SK-N-SH (cell line): ENCODE measurements at regions not wholly inside any gene's neighbourhood (a gene's known extent, or its start where the extent isn't known, plus 50 kb on each side); places are given as distances from the start of the nearest gene placed in this dataset.
A peak's percentile ranks its signal among the peaks of the same experiment; 100 is the strongest.

Source experiments
- CTCF ChIA-PET: fragments of 300-600, 350-600 bp; formaldehyde crosslinking; extraction: SDS; loops from one replicate; lab custom pipeline; 2021; lab: Yijun Ruan, JAX
- POLR2A ChIA-PET: fragments of 350-600 bp; sonication (Branson Sonifier 250); formaldehyde crosslinking; extraction: SDS; loops from one replicate; lab custom pipeline; 2020; ENCODE audit warnings: antibody characterized with exemption, inconsistent platforms; lab: Yijun Ruan, JAX
- DNase-seq: peaks from one replicate; pipeline ENCODE4 v3.0.0; 2012
- H2AFZ ChIP-seq: fragments of 200-600 bp; sonication (generic); 2 replicates; pipeline ENCODE4 v1.8.1; 2016; ENCODE audit warnings: antibody characterized with exemption, mild to moderate bottlenecking, low read depth
- H3F3A ChIP-seq: fragments of 200-600 bp; sonication (generic); replicated peaks from 2 replicates; pipeline ENCODE3; 2016; ENCODE audit warnings: antibody characterized with exemption, mild to moderate bottlenecking; ENCODE audit not compliant: insufficient read depth
- H3K27ac ChIP-seq, 2 experiments: fragments of 200-500 bp in 1 of 2; fragments of 200-600 bp in 1 of 2; sonication (Bioruptor generic) in 1 of 2; sonication (generic), shearing (Covaris generic) in 1 of 2; 2 replicates each; pipeline versions ENCODE4 v1.5.1 to v1.6.1; 2014 to 2016; ENCODE audit warnings: low read depth in 2 of 2, inconsistent platforms in 1 of 2, low read length in 1 of 2, mild to moderate bottlenecking in 1 of 2, mixed read lengths in 1 of 2
- H3K27me3 ChIP-seq: fragments of 200-600 bp; sonication (generic), shearing (Covaris generic); 2 replicates; pipeline ENCODE4 v1.6.1; 2016; ENCODE audit warnings: mixed run types; ENCODE audit not compliant: insufficient read depth
- H3K36me3 ChIP-seq, 2 experiments: fragments of 200-500 bp in 1 of 2; fragments of 200-600 bp in 1 of 2; sonication (Bioruptor generic) in 1 of 2; sonication (generic) in 1 of 2; replicated peaks in 1 of 2; 2 replicates each; pipeline versions ENCODE3 to v1.5.1; 2014 to 2016; ENCODE audit warnings: low read length in 1 of 2, mild to moderate bottlenecking in 1 of 2; ENCODE audit not compliant: insufficient read depth in 2 of 2, control insufficient read depth in 1 of 2
- H3K4me1 ChIP-seq, 2 experiments: fragments of 200-500 bp in 1 of 2; fragments of 200-600 bp in 1 of 2; sonication (Bioruptor generic) in 1 of 2; sonication (generic), shearing (Covaris generic) in 1 of 2; 2 replicates each; pipeline versions ENCODE4 v1.5.1 to v1.6.1; 2014 to 2016; ENCODE audit warnings: low read depth in 1 of 2, low read length in 1 of 2, mixed run types in 1 of 2; ENCODE audit not compliant: insufficient read depth in 2 of 2, control insufficient read depth in 1 of 2
- H3K4me2 ChIP-seq: fragments of 200-600 bp; sonication (generic), shearing (Covaris generic); 2 replicates; pipeline ENCODE4 v1.6.1; 2017; ENCODE audit warnings: mixed run types
- H3K4me3 ChIP-seq, 2 experiments: fragments of 200-500 bp in 1 of 2; fragments of 200-600 bp in 1 of 2; sonication (Bioruptor generic) in 1 of 2; sonication (generic), shearing (Covaris generic) in 1 of 2; 2 replicates each; pipeline versions ENCODE4 v1.5.1 to v1.8.1; 2014 to 2016; ENCODE audit warnings: low read depth in 2 of 2, inconsistent platforms in 1 of 2, low read length in 1 of 2, mild to moderate bottlenecking in 1 of 2, mixed read lengths in 1 of 2, moderate library complexity in 1 of 2
- H3K79me2 ChIP-seq: fragments of 200-600 bp; sonication (generic); 2 replicates; pipeline ENCODE4 v1.8.1; 2017; ENCODE audit warnings: mild to moderate bottlenecking; ENCODE audit not compliant: insufficient read depth
- H3K9ac ChIP-seq: fragments of 200-600 bp; sonication (generic); 2 replicates; pipeline ENCODE4 v1.6.1; 2017; ENCODE audit warnings: mixed run types
- H3K9me2 ChIP-seq: fragments of 200-600 bp; sonication (generic); 2 replicates; pipeline ENCODE4 v1.6.1; 2017; ENCODE audit warnings: mixed run types
- H3K9me3 ChIP-seq: fragments of 200-600 bp; sonication (generic); 2 replicates; pipeline ENCODE4 v1.6.1; 2017; ENCODE audit warnings: mixed run types, mild to moderate bottlenecking, moderate library complexity
- H4K20me1 ChIP-seq: fragments of 200-600 bp; sonication (generic); 2 replicates; pipeline ENCODE4 v1.6.1; 2017; ENCODE audit warnings: mild to moderate bottlenecking, mixed run types; ENCODE audit not compliant: insufficient read depth
- ELF1 ChIP-seq: IDR thresholded peaks from 2 replicates; pipeline ENCODE4 v1.4.0; 2012
- EP300 ChIP-seq, 2 experiments: IDR thresholded peaks; 2 replicates each; pipeline versions ENCODE4 v1.4.0 to v1.6.1; 2012; ENCODE audit warnings: borderline replicate concordance in 1 of 2, low read depth in 1 of 2, low read length in 1 of 2
- FOSL2 ChIP-seq: IDR thresholded peaks from 2 replicates; pipeline ENCODE4 v1.4.0; 2012; ENCODE audit warnings: low read depth, mild to moderate bottlenecking, moderate library complexity, borderline replicate concordance
- GABPA ChIP-seq: IDR thresholded peaks from 2 replicates; pipeline ENCODE4 v1.4.0; 2012; ENCODE audit warnings: low read depth, mild to moderate bottlenecking
- GATA2 ChIP-seq: sonication (generic); formaldehyde crosslinking; IDR thresholded peaks from 2 replicates; pipeline ENCODE4 v1.5.0; 2020; ENCODE audit warnings: mild to moderate bottlenecking, missing genetic modification reagents
- IRF3 ChIP-seq: fragments of 150-350 bp; IDR thresholded peaks from 2 replicates; pipeline ENCODE4 v1.6.1; 2016; ENCODE audit warnings: mild to moderate bottlenecking, low read depth, low read length
- MAX ChIP-seq: IDR thresholded peaks from 2 replicates; pipeline ENCODE4 v1.4.0; 2012; ENCODE audit warnings: low read depth
- MEF2A ChIP-seq: IDR thresholded peaks from 2 replicates; pipeline ENCODE4 v1.4.0; 2012; ENCODE audit warnings: low read depth, borderline replicate concordance
- MXI1 ChIP-seq: IDR thresholded peaks from 2 replicates; pipeline ENCODE4 v1.6.1; 2012; ENCODE audit warnings: mild to moderate bottlenecking, low read depth, low read length, improper control_type of control experiment
- NFIC ChIP-seq: IDR thresholded peaks from 2 replicates; pipeline ENCODE4 v1.4.0; 2012; ENCODE audit warnings: borderline replicate concordance
- NRF1 ChIP-seq: IDR thresholded peaks from 2 replicates; pipeline ENCODE4 v1.6.1; 2012; ENCODE audit warnings: low read depth, mild to moderate bottlenecking, low read length
- RAD21 ChIP-seq: IDR thresholded peaks from 2 replicates; pipeline ENCODE4 v1.6.1; 2012; ENCODE audit warnings: mild to moderate bottlenecking, low read length
- REST ChIP-seq: IDR thresholded peaks from 2 replicates; pipeline ENCODE4 v1.6.1; 2012; ENCODE audit warnings: mild to moderate bottlenecking, low read depth, low read length, moderate library complexity
- RXRA ChIP-seq: IDR thresholded peaks from 2 replicates; pipeline ENCODE4 v1.4.0; 2012; ENCODE audit warnings: low read depth, mild to moderate bottlenecking, borderline replicate concordance
- SIN3A ChIP-seq: IDR thresholded peaks from 2 replicates; pipeline ENCODE4 v1.6.1; 2012; ENCODE audit warnings: low read depth, mild to moderate bottlenecking, low read length, moderate library complexity, borderline replicate concordance
- TCF12 ChIP-seq: IDR thresholded peaks from 2 replicates; pipeline ENCODE4 v1.4.0; 2012
- TEAD4 ChIP-seq: IDR thresholded peaks from 2 replicates; pipeline ENCODE4 v1.4.0; 2012; ENCODE audit warnings: mild to moderate bottlenecking, borderline replicate concordance; ENCODE audit not compliant: insufficient read depth
- YY1 ChIP-seq: IDR thresholded peaks from 2 replicates; pipeline ENCODE4 v1.4.0; 2012; ENCODE audit warnings: low read depth, mild to moderate bottlenecking
- WGBS: methylation state at CpG from one replicate; pipeline ENCODE4 v1.1.6; 2017; ENCODE audit warnings: low lambda C conversion rate; 5-methylcytosine and 5-hydroxymethylcytosine counted together
- TF ChIP-seq, protein P1 (sequence below): fragments of 150-350 bp; IDR thresholded peaks from 2 replicates; pipeline ENCODE4 v1.6.1; 2017; ENCODE audit warnings: antibody characterized with exemption, low read length, low read depth, borderline replicate concordance
- TF ChIP-seq, protein P2 (sequence below): fragments of 200-600 bp; sonication (generic); IDR thresholded peaks from 2 replicates; pipeline ENCODE4 v1.6.1; 2017; ENCODE audit warnings: antibody characterized with exemption, mild to moderate bottlenecking, moderate library complexity

DNA sequence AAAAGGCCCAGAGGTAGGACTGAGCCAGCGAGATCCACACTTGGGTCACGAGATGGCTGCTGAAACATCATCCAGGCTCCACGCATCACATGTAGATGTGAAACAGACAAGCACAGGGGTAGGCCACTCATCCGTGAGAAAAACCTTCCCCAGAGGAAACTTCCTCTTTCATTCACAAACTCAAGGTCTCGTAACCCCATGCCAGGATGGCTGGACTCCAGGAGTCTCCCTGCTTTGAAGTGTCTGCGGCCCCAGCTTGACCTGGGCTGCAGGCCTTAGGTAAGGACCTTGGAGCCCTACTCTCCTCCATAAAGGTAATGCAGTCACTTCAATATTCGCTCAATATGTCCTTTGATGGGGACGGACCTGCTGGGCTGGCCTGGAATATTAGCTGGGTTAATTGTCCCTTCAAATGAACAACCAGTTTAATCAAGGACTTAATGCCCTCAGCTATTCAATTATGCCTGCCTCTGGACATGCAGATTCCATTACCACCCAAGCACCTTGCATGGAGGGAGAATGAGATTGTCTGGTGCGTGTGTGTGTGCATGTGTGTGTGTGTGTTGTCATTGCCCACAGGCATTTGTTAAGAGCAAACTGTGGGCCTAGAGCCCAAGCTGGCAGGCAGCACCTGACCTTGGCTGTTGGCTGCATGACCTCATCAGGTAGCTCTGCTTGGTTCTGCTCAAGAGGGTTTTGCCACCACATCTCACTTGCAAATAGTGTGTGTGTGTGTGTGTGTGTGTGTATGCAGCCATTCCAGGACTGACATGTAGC lies 186.9 kb upstream of the TLE3 start (continued):
- TF ChIP-seq, protein P1, sequence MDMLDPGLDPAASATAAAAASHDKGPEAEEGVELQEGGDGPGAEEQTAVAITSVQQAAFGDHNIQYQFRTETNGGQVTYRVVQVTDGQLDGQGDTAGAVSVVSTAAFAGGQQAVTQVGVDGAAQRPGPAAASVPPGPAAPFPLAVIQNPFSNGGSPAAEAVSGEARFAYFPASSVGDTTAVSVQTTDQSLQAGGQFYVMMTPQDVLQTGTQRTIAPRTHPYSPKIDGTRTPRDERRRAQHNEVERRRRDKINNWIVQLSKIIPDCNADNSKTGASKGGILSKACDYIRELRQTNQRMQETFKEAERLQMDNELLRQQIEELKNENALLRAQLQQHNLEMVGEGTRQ, result no peak
- TF ChIP-seq RXRA (no peak), FOSL2 (no peak), ELF1 (no peak), MAX (no peak), TEAD4 (no peak), TCF12 (0 out of 2 replicates have a peak, but pooled peaks have one; percentile 4), NRF1 (no peak), MXI1 (no peak), IRF3 (no peak), SIN3A (no peak), EP300 (IDR thresholded peaks at IDR 0.05; ENCODE audit: borderline replicate concordance in 1 of 2, low read depth in 1 of 2, low read length in 1 of 2) (no peak; a peak in 1 of 4 replicates), YY1 (no peak), MEF2A (no peak)
- TF ChIP-seq, protein P2, sequence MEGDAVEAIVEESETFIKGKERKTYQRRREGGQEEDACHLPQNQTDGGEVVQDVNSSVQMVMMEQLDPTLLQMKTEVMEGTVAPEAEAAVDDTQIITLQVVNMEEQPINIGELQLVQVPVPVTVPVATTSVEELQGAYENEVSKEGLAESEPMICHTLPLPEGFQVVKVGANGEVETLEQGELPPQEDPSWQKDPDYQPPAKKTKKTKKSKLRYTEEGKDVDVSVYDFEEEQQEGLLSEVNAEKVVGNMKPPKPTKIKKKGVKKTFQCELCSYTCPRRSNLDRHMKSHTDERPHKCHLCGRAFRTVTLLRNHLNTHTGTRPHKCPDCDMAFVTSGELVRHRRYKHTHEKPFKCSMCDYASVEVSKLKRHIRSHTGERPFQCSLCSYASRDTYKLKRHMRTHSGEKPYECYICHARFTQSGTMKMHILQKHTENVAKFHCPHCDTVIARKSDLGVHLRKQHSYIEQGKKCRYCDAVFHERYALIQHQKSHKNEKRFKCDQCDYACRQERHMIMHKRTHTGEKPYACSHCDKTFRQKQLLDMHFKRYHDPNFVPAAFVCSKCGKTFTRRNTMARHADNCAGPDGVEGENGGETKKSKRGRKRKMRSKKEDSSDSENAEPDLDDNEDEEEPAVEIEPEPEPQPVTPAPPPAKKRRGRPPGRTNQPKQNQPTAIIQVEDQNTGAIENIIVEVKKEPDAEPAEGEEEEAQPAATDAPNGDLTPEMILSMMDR, result no peak

GRCh38 chr15:70283511-70283910 lies 185.8 kb upstream of the TLE3 start:
- TF ChIP-seq GATA2 (CRISPR knock-in tag) (no peak), RXRA (no peak), GABPA (no peak), MXI1 (no peak), TEAD4 (no peak), NFIC (no peak), SIN3A (no peak), TCF12 (no peak), REST (no peak), IRF3 (no peak), RAD21 (no peak)
- TF ChIP-seq, all 33 proteins: peak for 0
- H3K79me2 ChIP-seq, result no peaks in the 10 kb centered on the region
- POLR2A ChIA-PET, result no interaction called here
- H2AFZ ChIP-seq, result no peak overlapping the region
- no peak overlapping the region for H3K4me3 ChIP-seq
- 22% methylated on average over 1 of the region's 1 CpG for WGBS
- no peak overlapping the region for H3K9ac ChIP-seq
- H3K9me2 ChIP-seq, result no peaks in the 10 kb centered on the region
- CTCF ChIA-PET, result interaction anchor here (1.1 kb wide), 1 partner anchor 19 kb away, joined by 3 read pairs; no protein-coding TSS in a partner anchor
- no peaks in the 10 kb centered on the region for H3K36me3 ChIP-seq
- DNase-seq, result no peak
- peaks cover 15% of the 10 kb centered on the region for H3F3A ChIP-seq
- peaks cover 12 to 24% of the 10 kb centered on the region in 2 experiments; a peak in 3 of 4 replicates for H3K4me1 ChIP-seq
- H3K4me2 ChIP-seq, result no peak overlapping the region
- H3K9me3 ChIP-seq, result no peaks in the 10 kb centered on the region
- no peaks in the 10 kb centered on the region for H3K27me3 ChIP-seq
- H4K20me1 ChIP-seq, result no peaks in the 10 kb centered on the region
- no peak overlapping the region for H3K27ac ChIP-seq
